GM19395 (cell line): ENCODE measurements at regions not wholly inside any gene's neighbourhood (a gene's known extent, or its start where the extent isn't known, plus 50 kb on each side); places are given as distances from the start of the nearest gene placed in this dataset.

ENCODE experiments used
- ATAC-seq: cut with Tn5 transposase; IDR thresholded peaks from one replicate; pipeline ENCODE4 v1.9.1; 2021; ENCODE audit warnings: mild to moderate bottlenecking, moderate library complexity; ENCODE audit not compliant: unreplicated experiment

- no peak for ATAC-seq
Measured at GRCh38 chr14:98855926-98856715, 415.9 kb downstream of the BCL11B start.

DNA sequence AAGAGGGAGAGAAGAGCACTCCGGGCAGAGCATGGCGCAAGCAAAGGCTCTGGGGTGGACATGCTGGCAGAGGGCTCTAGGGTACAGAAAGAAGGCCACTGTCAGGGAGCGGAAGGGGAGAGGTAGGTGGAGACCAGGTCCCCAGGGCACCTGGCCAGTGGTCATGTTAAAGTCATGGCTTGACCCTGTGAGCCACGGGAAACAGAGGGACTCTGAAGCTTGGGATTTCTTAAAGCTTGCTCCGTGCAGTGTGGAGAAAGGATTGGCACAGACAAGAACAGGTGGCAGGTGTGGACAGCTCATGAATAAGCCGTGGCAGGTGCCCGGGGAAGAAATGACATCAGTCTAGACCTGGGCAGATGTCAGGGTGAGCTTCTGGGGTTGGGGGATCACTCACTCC lies 413.8 kb downstream of the BCL11B start:
- no peak for ATAC-seq

GRCh38 chr14:98858561-98858960 lies 413.4 kb downstream of the BCL11B start:
- ATAC-seq = no peak

GRCh38 chr14:98859301-98859700 lies 412.7 kb downstream of the BCL11B start:
- ATAC-seq = no peak

DNA sequence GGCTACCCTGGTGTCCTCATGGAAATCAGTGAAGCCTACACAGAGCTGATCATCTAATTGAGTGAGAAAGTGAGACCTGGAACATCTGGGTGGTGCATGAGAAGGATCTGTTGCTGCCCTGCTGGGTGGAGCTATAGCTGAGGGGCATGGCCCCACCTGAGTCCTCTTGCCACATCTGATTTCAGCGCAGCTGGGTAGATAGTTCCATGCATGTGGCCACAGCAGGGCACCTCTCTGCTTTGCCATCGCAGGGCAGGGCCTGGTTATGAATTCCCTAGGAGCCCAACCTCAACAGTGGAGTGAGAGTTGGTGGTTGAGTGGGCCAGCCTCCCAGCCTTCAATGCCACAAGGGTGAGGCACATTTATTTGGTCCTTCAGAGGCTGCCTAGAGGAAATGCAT lies 407.8 kb downstream of the BCL11B start:
- ATAC-seq = no peak

- no peak for ATAC-seq
Measured at GRCh38 chr14:98867146-98867545, 404.9 kb downstream of the BCL11B start.

DNA sequence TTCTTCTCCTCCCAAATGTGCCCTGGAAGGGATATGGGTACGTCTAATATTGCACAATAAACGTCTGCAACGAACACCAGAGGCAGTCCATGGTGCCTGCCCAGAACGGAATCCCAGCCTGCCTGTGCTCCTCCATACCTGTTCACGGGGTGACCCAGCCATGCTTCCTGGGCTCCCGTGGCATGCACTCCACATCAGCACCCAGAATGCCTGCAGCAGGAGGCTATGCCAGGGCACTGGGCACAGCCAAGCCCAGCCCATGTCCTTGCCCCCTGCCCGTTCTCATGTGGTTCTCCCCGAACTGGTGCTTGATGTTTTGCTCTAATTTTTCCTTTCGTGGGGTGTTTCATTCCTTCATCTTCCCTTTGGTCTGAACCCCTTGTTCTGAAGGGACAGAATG lies 404.3 kb downstream of the BCL11B start:
- ATAC-seq = no peak

DNA sequence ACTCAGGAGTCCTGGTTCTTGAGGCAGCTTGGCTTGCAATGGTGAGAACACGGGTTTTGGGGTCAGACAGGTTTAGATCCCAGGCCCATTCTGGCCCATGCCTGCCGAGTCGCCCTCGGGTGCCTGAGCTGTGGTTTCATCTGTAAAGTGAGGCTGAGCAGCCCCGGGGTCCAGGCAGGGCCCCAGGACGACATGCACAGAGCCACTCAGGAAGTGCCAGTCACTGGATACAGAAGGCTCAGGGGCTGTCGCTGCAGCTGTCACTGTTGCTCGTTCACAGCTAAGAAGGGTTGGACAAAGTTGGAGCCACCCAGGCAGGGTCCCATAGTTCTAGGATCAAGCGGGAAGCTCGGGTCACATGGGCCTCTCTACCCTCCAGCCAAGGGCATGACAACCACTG lies 403.1 kb downstream of the BCL11B start:
- ATAC-seq = no peak

- ATAC-seq = no peak
Measured at GRCh38 chr14:98871796-98872195, 400.2 kb downstream of the BCL11B start.

DNA sequence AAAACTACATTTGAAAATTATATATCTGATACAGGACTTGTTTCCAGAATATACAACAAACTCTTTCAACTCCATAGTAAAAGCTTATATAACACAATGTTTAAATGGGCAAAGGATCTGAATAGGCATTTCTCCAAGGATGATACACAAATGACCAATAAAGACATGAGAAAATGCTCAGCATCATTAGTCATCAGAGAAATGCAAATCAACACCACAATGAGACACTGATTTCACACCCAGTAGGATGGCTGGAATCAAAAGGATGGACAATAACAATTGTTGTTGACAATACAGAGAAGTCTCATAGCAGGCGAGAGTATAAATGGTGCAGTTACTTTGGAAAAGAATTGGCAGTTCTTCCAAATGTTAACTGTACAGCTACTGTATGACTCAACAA lies 394.9 kb downstream of the BCL11B start:
- no peak for ATAC-seq

- no peak for ATAC-seq
Measured at GRCh38 chr14:98878282-98878681, 393.7 kb downstream of the BCL11B start.

DNA sequence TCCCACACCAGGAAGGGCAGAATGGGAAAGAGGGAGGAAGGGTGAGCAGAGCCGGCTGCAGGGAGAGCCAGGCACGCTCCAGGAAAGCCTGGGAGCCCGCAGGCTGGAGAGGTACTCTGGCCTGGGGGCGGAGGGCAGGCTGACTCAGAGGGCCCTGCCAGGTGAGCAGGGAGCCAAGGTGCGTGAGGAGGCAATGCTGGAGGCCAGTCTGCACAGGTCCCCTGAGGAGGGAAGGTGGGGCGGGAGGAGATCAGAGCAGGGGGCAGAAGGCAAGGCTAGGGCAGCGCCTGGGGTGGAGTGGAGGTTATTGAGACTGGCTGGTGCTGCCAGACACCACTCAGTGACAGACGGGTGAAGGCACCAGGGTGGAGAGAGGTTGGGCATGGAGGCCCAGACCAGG lies 385.0 kb downstream of the BCL11B start:
- no peak for ATAC-seq

DNA sequence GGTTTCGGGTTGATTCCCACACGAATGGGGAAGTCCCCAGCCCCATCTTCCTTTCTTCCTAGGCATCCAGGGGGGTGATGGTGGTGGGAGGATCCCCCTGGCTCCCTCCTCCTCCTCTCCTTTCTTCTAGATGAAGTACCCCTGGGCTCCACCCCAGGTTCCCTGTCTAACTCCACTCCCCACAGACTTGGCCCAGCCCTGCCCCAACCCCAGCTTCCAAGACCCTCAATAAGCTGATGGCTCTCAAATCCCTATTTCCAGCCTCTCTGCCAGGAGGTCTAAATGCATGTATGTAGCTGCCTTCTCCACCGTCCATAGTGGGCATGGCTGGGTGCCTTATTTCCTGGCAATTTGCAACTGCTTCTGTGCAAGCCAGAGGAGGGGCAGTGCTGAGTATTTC lies 383.7 kb downstream of the BCL11B start:
- ATAC-seq = no peak

- ATAC-seq = no peak
Measured at GRCh38 chr14:98888927-98889835, 382.8 kb downstream of the BCL11B start.

GRCh38 chr14:98889836-98890185 lies 382.2 kb downstream of the BCL11B start:
- ATAC-seq = no peak

DNA sequence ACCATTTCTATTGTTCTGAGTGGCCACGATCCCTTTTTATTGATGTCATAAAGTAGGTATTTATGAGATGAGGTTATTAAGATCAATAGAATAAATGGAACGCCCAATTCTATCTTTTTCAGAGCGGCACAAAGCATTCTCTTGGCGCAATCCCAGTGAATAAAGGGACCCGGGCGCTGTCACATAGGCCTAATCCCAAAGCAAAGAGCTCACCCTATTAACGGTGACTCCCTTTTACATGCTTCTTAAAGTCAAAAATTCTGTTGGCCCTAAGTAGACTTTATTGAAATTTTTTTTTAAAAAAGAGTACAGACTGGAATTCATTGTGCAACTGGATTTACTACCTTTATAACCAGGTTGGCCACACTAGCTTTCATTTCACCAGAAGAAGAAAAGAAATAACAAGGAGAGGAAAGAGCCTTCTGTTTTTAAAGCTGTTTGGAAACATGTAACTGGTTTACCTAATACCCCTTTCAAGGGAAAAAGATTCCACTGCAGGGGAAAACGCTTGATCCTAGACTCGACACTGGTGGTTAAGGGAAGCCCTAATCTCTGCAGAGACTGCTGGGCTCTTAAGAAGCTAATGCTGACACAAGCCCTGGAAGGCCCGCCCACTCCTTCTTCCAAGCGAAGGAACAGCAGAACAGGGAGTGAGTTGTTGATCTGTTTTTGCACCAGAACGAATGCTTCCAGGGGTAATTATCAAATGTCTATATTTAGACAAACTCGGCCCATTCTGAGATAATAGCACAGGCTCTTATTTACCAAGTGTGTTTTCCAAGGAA lies 381.2 kb downstream of the BCL11B start:
- ATAC-seq = no peak

- ATAC-seq = no peak
Measured at GRCh38 chr14:98893675-98894074, 378.3 kb downstream of the BCL11B start.

GRCh38 chr14:98894600-98894999 lies 377.4 kb downstream of the BCL11B start:
- ATAC-seq = no peak

GRCh38 chr14:98896449-98896848 lies 375.5 kb downstream of the BCL11B start:
- ATAC-seq = no peak

- no peak for ATAC-seq
Measured at GRCh38 chr14:98897605-98898309, 374.2 kb downstream of the BCL11B start.

DNA sequence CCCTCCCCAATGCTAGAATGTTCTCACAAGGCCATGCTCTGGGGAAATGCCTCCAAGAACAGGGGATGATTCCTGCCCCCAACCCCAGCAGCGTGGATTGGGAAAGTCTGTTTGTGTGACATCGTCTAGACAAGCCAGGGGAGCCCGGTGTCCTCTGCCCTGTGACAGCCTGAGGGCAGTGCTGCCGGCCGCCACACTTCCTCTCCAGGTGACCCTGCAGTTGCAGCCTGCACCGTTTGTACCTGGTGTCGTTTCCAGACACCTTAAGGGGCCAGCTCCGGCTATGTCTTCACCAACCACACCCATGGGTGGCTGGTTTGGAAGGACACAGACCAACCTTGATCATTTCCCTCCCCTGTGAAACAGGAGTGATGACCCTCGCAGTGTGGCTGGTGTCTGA lies 372.6 kb downstream of the BCL11B start:
- no peak for ATAC-seq
